ENCODE measurements at regions not wholly inside any gene's neighbourhood (a gene's known extent, or its start where the extent isn't known, plus 50 kb on each side); places are given as distances from the start of the nearest gene placed in this dataset.
"Not testable (repeated sequence)": the region's sequence is repeated elsewhere in the genome, so short reads cannot be mapped to it uniquely, and the experiment has no call there.

DNA sequence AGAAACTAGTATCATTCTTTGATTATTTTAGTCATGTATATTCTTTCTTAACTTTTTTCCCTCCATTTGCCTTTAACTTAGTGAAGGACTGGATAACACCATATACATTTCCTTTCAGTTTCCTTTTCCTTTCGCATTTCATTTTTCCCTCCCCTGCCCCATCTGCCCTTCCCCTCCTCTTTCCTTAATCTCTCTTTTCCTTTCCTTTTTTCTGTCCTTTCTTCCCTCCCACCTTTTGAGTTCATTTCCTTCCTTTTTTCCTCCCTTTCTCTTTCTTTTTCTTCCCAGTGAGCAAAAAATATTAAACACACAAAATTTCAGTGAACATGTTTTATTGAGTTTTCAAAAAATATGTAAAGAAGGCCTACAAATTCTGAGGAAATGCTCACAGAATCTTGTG, 373.3 kb downstream of the SRGAP2C start:
- TF ChIP-seq, protein P1, sequence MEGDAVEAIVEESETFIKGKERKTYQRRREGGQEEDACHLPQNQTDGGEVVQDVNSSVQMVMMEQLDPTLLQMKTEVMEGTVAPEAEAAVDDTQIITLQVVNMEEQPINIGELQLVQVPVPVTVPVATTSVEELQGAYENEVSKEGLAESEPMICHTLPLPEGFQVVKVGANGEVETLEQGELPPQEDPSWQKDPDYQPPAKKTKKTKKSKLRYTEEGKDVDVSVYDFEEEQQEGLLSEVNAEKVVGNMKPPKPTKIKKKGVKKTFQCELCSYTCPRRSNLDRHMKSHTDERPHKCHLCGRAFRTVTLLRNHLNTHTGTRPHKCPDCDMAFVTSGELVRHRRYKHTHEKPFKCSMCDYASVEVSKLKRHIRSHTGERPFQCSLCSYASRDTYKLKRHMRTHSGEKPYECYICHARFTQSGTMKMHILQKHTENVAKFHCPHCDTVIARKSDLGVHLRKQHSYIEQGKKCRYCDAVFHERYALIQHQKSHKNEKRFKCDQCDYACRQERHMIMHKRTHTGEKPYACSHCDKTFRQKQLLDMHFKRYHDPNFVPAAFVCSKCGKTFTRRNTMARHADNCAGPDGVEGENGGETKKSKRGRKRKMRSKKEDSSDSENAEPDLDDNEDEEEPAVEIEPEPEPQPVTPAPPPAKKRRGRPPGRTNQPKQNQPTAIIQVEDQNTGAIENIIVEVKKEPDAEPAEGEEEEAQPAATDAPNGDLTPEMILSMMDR (IDR thresholded peaks at IDR 0.05), result not testable (repeated sequence)
- not testable (repeated sequence) for TF ChIP-seq POLR2A (IDR thresholded peaks at IDR 0.05)
